MM.1S (cell line): ENCODE measurements at regions not wholly inside any gene's neighbourhood (a gene's known extent, or its start where the extent isn't known, plus 50 kb on each side); places are given as distances from the start of the nearest gene placed in this dataset.

Experiments used
- DNase-seq: peaks from one replicate; pipeline ENCODE4 v3.0.0-alpha.2; 2015
- H2AFZ ChIP-seq: fragments of 300-600 bp; sonication (generic); 2 replicates; pipeline ENCODE4 v1.6.0; 2016; ENCODE audit warnings: antibody characterized with exemption, low read length
- H3F3A ChIP-seq: fragments of 300-600 bp; sonication (generic); 2 replicates; pipeline ENCODE4 v1.6.1; 2016; ENCODE audit warnings: mild to moderate bottlenecking, antibody characterized with exemption, low read length, moderate library complexity, mixed read lengths; ENCODE audit not compliant: insufficient read depth
- H3K27ac ChIP-seq: fragments of 300-600 bp; sonication (generic); 2 replicates; pipeline ENCODE4 v1.5.1; 2016; ENCODE audit warnings: mild to moderate bottlenecking, low read length
- H3K27me3 ChIP-seq: fragments of 300-600 bp; sonication (generic); replicated peaks from 2 replicates; pipeline ENCODE4 v1.6.0; 2016; ENCODE audit warnings: low read length; ENCODE audit not compliant: insufficient read depth
- H3K36me3 ChIP-seq: fragments of 300-600 bp; sonication (generic); replicated peaks from 2 replicates; pipeline ENCODE4 v1.6.1; 2016; ENCODE audit warnings: mild to moderate bottlenecking, low read length, mixed read lengths; ENCODE audit not compliant: insufficient read depth
- H3K4me1 ChIP-seq: fragments of 300-600 bp; sonication (generic); 2 replicates; pipeline ENCODE4 v1.6.1; 2016; ENCODE audit warnings: low read length, mixed read lengths
- H3K4me2 ChIP-seq: fragments of 300-600 bp; sonication (generic); 2 replicates; pipeline ENCODE4 v1.6.0; 2016; ENCODE audit warnings: low read depth, low read length
- H3K4me3 ChIP-seq: fragments of 300-600 bp; sonication (generic); 2 replicates; pipeline ENCODE4 v1.5.1; 2016; ENCODE audit warnings: low read length, mixed read lengths
- H3K79me2 ChIP-seq: fragments of 300-600 bp; sonication (generic); 2 replicates; pipeline ENCODE4 v1.6.1; 2016; ENCODE audit warnings: mixed run types, low read length, mixed read lengths
- H3K9ac ChIP-seq: fragments of 300-600 bp; sonication (generic); 2 replicates; pipeline ENCODE4 v1.6.1; 2016; ENCODE audit warnings: low read length, mixed read lengths
- H3K9me2 ChIP-seq: fragments of 300-600 bp; sonication (generic); replicated peaks from 2 replicates; pipeline ENCODE4 v1.6.1; 2016; ENCODE audit warnings: mild to moderate bottlenecking, low read length, mixed read lengths; ENCODE audit not compliant: insufficient read depth
- H3K9me3 ChIP-seq: fragments of 300-600 bp; sonication (generic); replicated peaks from 2 replicates; pipeline ENCODE4 v1.6.1; 2016; ENCODE audit warnings: mild to moderate bottlenecking, low read length, mixed read lengths; ENCODE audit not compliant: insufficient read depth
- H4K20me1 ChIP-seq: fragments of 300-600 bp; sonication (generic); 2 replicates; pipeline ENCODE4 v1.6.1; 2016; ENCODE audit warnings: mild to moderate bottlenecking, low read length, moderate library complexity, mixed read lengths; ENCODE audit not compliant: insufficient read depth
- CTCF ChIP-seq: fragments of 300-600 bp; sonication (generic); IDR thresholded peaks from 2 replicates; pipeline ENCODE4 v1.5.1; 2016; ENCODE audit warnings: antibody characterized with exemption, low read length, mixed read lengths
- EZH2 ChIP-seq: fragments of 300-600 bp; sonication (generic); optimal IDR thresholded peaks from 2 replicates; pipeline ENCODE3; 2017; ENCODE audit warnings: low read depth, mild to moderate bottlenecking, antibody characterized with exemption, low read length, mixed read lengths
- EZH2phosphoT487 ChIP-seq: fragments of 300-600 bp; sonication (generic); IDR thresholded peaks from 2 replicates; pipeline ENCODE4 v1.6.1; 2018; ENCODE audit warnings: antibody characterized with exemption, low read length

- DNase-seq: no peak
- Histone ChIP-seq H3K27ac (no peak overlapping the region), H3K9ac (no peak overlapping the region), H3K27me3 (no peaks in the 10 kb centered on the region), H3F3A (no peaks in the 10 kb centered on the region), H3K36me3 (no peaks in the 10 kb centered on the region), H3K4me3 (no peak overlapping the region), H4K20me1 (no peaks in the 10 kb centered on the region), H3K9me2 (no peaks in the 10 kb centered on the region), H2AFZ (no peak overlapping the region), H3K79me2 (no peaks in the 10 kb centered on the region), H3K4me1 (no peaks in the 10 kb centered on the region), H3K9me3 (no peaks in the 10 kb centered on the region), H3K4me2 (no peak overlapping the region)
- TF ChIP-seq EZH2phosphoT487 (no peak), EZH2 (no peak), CTCF (no peak)
Measured at GRCh38 chr18:14933964-14934363, 186.0 kb downstream of the ANKRD30B start.

- TF ChIP-seq CTCF: no peak
- TF ChIP-seq EZH2: no peak
- no peak for TF ChIP-seq EZH2phosphoT487
- Histone ChIP-seq H3K4me1 (no peaks in the 10 kb centered on the region), H3K79me2 (no peaks in the 10 kb centered on the region)
Measured at GRCh38 chr18:14935210-14935609, 187.2 kb downstream of the ANKRD30B start.

GRCh38 chr18:14936313-14936712 is 188.3 kb downstream of the ANKRD30B start:
- no peak for TF ChIP-seq CTCF
- no peak for TF ChIP-seq EZH2
- no peak for TF ChIP-seq EZH2phosphoT487
- Histone ChIP-seq H3K4me1 (no peaks in the 10 kb centered on the region), H3K36me3 (no peaks in the 10 kb centered on the region), H3K9ac (no peak overlapping the region), H3K9me2 (no peaks in the 10 kb centered on the region), H3K9me3 (no peaks in the 10 kb centered on the region), H3K4me2 (no peak overlapping the region), H3K79me2 (no peaks in the 10 kb centered on the region), H3K27me3 (no peaks in the 10 kb centered on the region), H3K27ac (no peak overlapping the region), H3K4me3 (no peak overlapping the region), H2AFZ (no peak overlapping the region), H4K20me1 (no peaks in the 10 kb centered on the region), H3F3A (no peaks in the 10 kb centered on the region)
- no peak for DNase-seq

More at GRCh38 chr18:14935210-14935609, 187.2 kb downstream of the ANKRD30B start:
- H3K27me3 ChIP-seq: no peaks in the 10 kb centered on the region
- H3K4me2 ChIP-seq: no peak overlapping the region
- H3K9me2 ChIP-seq: no peaks in the 10 kb centered on the region
- no peak for DNase-seq
- H3K27ac ChIP-seq: no peak overlapping the region
- H3K36me3 ChIP-seq: no peaks in the 10 kb centered on the region
- H3K9ac ChIP-seq: no peak overlapping the region
- no peak overlapping the region for H3K4me3 ChIP-seq
- H4K20me1 ChIP-seq: no peaks in the 10 kb centered on the region
- no peaks in the 10 kb centered on the region for H3F3A ChIP-seq
- H2AFZ ChIP-seq: no peak overlapping the region
- H3K9me3 ChIP-seq: no peaks in the 10 kb centered on the region

- H3K9ac ChIP-seq: no peak overlapping the region
- no peaks in the 10 kb centered on the region for H3K79me2 ChIP-seq
- no peaks in the 10 kb centered on the region for H3K36me3 ChIP-seq
- no peaks in the 10 kb centered on the region for H4K20me1 ChIP-seq
- no peak overlapping the region for H3K4me2 ChIP-seq
- no peak overlapping the region for H3K4me3 ChIP-seq
- no peaks in the 10 kb centered on the region for H3K9me3 ChIP-seq
- no peaks in the 10 kb centered on the region for H3K27me3 ChIP-seq
- DNase-seq: no peak
- no peaks in the 10 kb centered on the region for H3F3A ChIP-seq
- no peaks in the 10 kb centered on the region for H3K9me2 ChIP-seq
- H3K27ac ChIP-seq: no peak overlapping the region
- H2AFZ ChIP-seq: no peak overlapping the region
- TF ChIP-seq EZH2phosphoT487: no peak
- TF ChIP-seq CTCF: no peak
- no peak for TF ChIP-seq EZH2
- no peaks in the 10 kb centered on the region for H3K4me1 ChIP-seq
Measured at GRCh38 chr18:14937271-14937670, 189.3 kb downstream of the ANKRD30B start.
